Pancreas (tissue), 10 donors: ENCODE measurements at regions not wholly inside any gene's neighbourhood (a gene's known extent, or its start where the extent isn't known, plus 50 kb on each side); places are given as distances from the start of the nearest gene placed in this dataset.
A peak's percentile ranks its signal among the peaks of the same experiment; 100 is the strongest.

Experiments
- ATAC-seq, 4 donors: fragments of 200-7000 bp; cut with Tn5 transposase; one replicate each; pipeline versions ENCODE4 v1.8.0 to v1.9.1; 2020; ENCODE audit warnings: mild to moderate bottlenecking in 4 of 4, moderate library complexity in 4 of 4
- DNase-seq, 6 donors: peaks; one replicate each; pipeline ENCODE4 v3.0.0-alpha.2; 2020
- FAIRE-seq: peaks from 2 replicates; lab custom pipeline; 2012; peaks lifted over from hg19 to GRCh38; lab: Jason Lieb, UNC
- H3K27ac ChIP-seq, 4 donors: fragments of 200-600 bp; sonication (generic); 1 replicate in 3 of 4; 2 replicates in 1 of 4; pipeline versions ENCODE4 v1.5.0 to v1.8.0; 2020
- H3K27me3 ChIP-seq, 4 donors: fragments of 200-600 bp; one replicate each; pipeline ENCODE4 v1.8.0; 2021
- H3K36me3 ChIP-seq, 3 donors: fragments of 200-600 bp; sonication (generic) in 1 of 3; one replicate each; pipeline versions ENCODE4 v1.5.0 to v1.8.0; 2020 to 2021
- H3K4me1 ChIP-seq, 3 donors: fragments of 200-600 bp; one replicate each; pipeline ENCODE4 v1.8.0; 2021
- H3K4me3 ChIP-seq, 4 donors: fragments of 200-600 bp; sonication (generic) in 2 of 4; one replicate each; pipeline versions ENCODE4 v1.5.0 to v1.8.0; 2020 to 2021
- H3K9me3 ChIP-seq, 4 donors: fragments of 200-600 bp; one replicate each; pipeline ENCODE4 v1.8.0; 2021
- WGBS, 2 donors: extraction: QIAGEN DNeasy Blood & Tissue Kit; methylation state at CpG; one replicate each; pipeline ENCODE4 v1.1.7; 2013; 5-methylcytosine and 5-hydroxymethylcytosine counted together
- intact Hi-C, 3 donors: fragments of 100-400 bp; cut with DNase I; formaldehyde crosslinking; loops; one replicate each; pipeline versions ENCODE4 v1.11.1 to v1.14.2; 2022
- TF ChIP-seq, protein P1 (sequence below), 4 donors: fragments of 200-600 bp; sonication (generic) in 3 of 4; IDR thresholded peaks; one replicate each; pipeline versions ENCODE4 v1.5.0 to v1.8.0; 2021; ENCODE audit warnings: antibody characterized with exemption in 4 of 4
- donor health status: healthy with polysubstance abuse.
- donor health status: DM: no; HTN: no; CAD: no; lungs with moderate emphysema.
- donor health status: DM: no; HTN: no; CAD: no.
- donor health status: control.
- donor health status: control.
- donor health status: Bipolar disorder and iron deficiency.
- donor health status: DM: yes; HTN: yes; CAD: no.
- donor health status: DM: no; HTN: no; CAD: no.
- donor health status: DM: no; HTN: no; CAD: no.
- donor health status: DM: yes; HTN: yes; CAD: no.

DNA sequence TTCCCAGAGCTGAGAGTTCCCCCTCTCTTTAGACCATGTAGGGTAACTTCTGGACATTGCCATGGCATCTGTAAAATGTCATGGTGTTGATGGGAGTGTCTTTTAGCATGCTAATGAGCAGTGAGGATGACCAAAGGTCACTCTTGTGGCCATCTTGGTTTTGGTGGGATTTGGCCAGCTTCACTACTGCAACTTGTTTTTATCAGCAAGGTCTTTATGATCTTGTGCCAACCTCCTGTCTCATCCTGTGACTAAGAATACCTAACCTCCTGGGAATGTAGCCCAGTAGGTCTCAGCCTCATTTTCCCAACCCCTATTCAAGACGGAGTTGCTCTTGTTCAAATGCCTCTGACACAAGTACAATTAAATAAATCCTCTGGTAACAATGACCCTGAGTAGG is 244.4 kb downstream of the NEDD1 start:
- no peak for FAIRE-seq

DNA sequence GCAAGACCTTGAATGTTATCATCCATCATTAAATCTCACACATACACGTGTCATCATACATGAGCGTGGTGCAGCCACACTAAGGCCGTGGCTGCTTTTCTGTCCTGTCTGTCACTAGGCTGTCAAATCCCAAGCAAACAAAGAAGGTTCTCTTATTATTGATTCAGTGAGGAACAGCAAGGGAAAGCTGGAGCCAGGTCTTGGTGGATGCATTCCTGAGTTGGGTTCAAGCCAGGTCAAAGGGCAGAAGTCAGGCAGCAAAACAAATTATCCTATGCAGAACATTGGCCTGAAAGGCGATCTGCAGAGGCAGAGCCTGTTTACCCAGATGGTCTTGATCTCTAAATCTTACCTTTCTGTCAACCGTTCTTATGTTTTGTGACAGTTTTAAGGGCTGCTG is 252.3 kb downstream of the NEDD1 start:
- FAIRE-seq (no peak), ATAC-seq (no peak), DNase-seq (no peak)
- TF ChIP-seq, protein P1, sequence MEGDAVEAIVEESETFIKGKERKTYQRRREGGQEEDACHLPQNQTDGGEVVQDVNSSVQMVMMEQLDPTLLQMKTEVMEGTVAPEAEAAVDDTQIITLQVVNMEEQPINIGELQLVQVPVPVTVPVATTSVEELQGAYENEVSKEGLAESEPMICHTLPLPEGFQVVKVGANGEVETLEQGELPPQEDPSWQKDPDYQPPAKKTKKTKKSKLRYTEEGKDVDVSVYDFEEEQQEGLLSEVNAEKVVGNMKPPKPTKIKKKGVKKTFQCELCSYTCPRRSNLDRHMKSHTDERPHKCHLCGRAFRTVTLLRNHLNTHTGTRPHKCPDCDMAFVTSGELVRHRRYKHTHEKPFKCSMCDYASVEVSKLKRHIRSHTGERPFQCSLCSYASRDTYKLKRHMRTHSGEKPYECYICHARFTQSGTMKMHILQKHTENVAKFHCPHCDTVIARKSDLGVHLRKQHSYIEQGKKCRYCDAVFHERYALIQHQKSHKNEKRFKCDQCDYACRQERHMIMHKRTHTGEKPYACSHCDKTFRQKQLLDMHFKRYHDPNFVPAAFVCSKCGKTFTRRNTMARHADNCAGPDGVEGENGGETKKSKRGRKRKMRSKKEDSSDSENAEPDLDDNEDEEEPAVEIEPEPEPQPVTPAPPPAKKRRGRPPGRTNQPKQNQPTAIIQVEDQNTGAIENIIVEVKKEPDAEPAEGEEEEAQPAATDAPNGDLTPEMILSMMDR (IDR thresholded peaks at IDR 0.05): no peak
- intact Hi-C loops: no loop called here
- WGBS, 2 donors: 34 to 35% methylated on average over 5 of the region's 5 CpGs
- Histone ChIP-seq H3K27me3 (no peaks in the 10 kb centered on the region), H3K27ac (no peak overlapping the region), H3K4me3 (no peak overlapping the region), H3K4me1 (no peaks in the 10 kb centered on the region), H3K9me3 (no peaks in the 10 kb centered on the region), H3K36me3 (no peaks in the 10 kb centered on the region)

More for the DNA sequence above, 244.4 kb downstream of the NEDD1 start:
- DNase-seq: peak in 1 of 6 donors; percentile 12
- peak in 1 of 4 donors; percentile 32 for ATAC-seq
- H3K4me1 ChIP-seq: no peaks in the 10 kb centered on the region
- intact Hi-C loops: no loop called here
- no peaks in the 10 kb centered on the region for H3K36me3 ChIP-seq
- TF ChIP-seq, protein P1 (IDR thresholded peaks at IDR 0.05): no peak
- H3K27me3 ChIP-seq: no peaks in the 10 kb centered on the region
- H3K4me3 ChIP-seq: no peak overlapping the region
- no peaks in the 10 kb centered on the region for H3K9me3 ChIP-seq
- no peak overlapping the region for H3K27ac ChIP-seq
- 8 to 23% methylated on average over 1 of the region's 1 CpG for WGBS, 2 donors

DNA sequence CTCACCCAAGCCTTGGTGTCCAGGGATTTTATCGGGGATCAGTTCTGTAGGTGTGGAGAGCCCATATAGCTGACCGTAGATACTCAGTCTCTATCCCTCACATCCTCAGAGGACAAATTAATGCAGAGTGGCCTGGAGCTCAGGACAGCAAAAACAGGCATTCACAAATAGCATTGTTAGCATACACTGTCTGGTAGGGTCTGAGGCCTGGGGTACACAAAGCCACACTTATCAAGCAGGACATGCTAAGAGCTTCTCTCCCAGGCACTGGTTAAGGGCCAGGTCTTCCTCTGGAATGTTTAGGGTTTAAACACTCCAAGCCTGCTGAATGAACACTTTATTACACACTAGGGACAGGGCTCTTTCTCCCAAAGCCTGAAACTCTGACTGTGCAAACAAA is 253.2 kb downstream of the NEDD1 start:
- Histone ChIP-seq H3K36me3 (no peaks in the 10 kb centered on the region), H3K4me1 (no peaks in the 10 kb centered on the region), H3K9me3 (no peaks in the 10 kb centered on the region), H3K27me3 (no peaks in the 10 kb centered on the region), H3K4me3 (no peak overlapping the region), H3K27ac (no peak overlapping the region)
- DNase-seq (no peak), ATAC-seq (no peak), FAIRE-seq (no peak)
- intact Hi-C loops: no loop called here
- 79 to 84% methylated on average over 2 of the region's 2 CpGs for WGBS, 2 donors
- TF ChIP-seq, protein P1 (IDR thresholded peaks at IDR 0.05): no peak

DNA sequence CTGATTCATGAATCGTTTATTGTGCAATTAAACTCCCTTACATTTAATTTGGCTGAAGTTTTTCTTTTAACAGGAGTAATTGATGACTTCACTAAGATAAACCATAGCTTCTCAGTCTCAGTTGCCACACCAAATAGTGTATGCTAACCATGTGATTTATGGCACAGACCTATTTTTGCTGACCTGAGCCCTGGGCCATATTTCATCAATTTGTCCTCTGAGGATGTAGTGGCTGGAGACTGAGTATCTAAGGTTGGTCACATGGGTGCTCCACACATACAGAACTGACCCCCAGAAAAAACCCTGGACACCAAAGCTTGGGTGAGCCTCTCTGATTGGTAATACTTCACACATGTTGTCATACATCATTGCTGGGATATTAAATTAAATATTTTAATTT is 255.1 kb downstream of the NEDD1 start:
- DNase-seq (no peak), FAIRE-seq (no peak), ATAC-seq (no peak)
- TF ChIP-seq, protein P1 (IDR thresholded peaks at IDR 0.05): no peak
- no peak overlapping the region for H3K27ac ChIP-seq
- 36 to 44% methylated on average over 1 of the region's 1 CpG for WGBS, 2 donors
- intact Hi-C loops: no loop called here
- no peaks in the 10 kb centered on the region for H3K9me3 ChIP-seq
- H3K27me3 ChIP-seq: no peaks in the 10 kb centered on the region
- H3K36me3 ChIP-seq: no peaks in the 10 kb centered on the region
- no peak overlapping the region for H3K4me3 ChIP-seq
- no peaks in the 10 kb centered on the region for H3K4me1 ChIP-seq

DNA sequence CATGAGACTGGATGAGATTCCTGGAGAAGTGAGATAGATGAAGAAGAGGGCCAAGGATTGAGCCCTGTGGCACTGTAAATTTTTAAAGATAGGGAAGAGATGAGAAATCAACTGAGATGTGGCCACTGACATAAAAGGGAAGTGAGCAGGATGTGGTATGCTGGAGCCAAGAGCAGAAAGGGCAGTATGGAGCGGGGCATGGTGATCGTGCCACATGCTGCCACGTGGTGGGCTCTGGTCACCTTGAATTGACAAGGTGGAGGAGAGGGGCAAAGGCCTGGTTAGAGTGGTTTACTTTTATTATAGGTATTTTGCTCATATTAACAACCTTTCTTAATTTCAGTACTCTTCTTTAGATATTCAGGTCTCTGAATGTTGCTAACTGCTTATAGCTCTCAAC is 257.9 kb downstream of the NEDD1 start:
- TF ChIP-seq, protein P1 (IDR thresholded peaks at IDR 0.05): no peak
- no peak for FAIRE-seq
- H3K4me1 ChIP-seq: no peaks in the 10 kb centered on the region
- WGBS, 2 donors: 70 to 74% methylated on average over 3 of the region's 3 CpGs
- DNase-seq: no peak
- ATAC-seq: no peak
- no peak overlapping the region for H3K27ac ChIP-seq
- H3K4me3 ChIP-seq: no peak overlapping the region
- H3K27me3 ChIP-seq: peaks cover 0 to 3% (median 0%) of the 10 kb centered on the region in 4 donors
- no peaks in the 10 kb centered on the region for H3K36me3 ChIP-seq
- H3K9me3 ChIP-seq: no peaks in the 10 kb centered on the region
- intact Hi-C loops: no loop called here
